ENCODE measurements at regions not wholly inside any gene's neighbourhood (a gene's known extent, or its start where the extent isn't known, plus 50 kb on each side); places are given as distances from the start of the nearest gene placed in this dataset.

- TF ChIP-seq EP300 (IDR thresholded peaks at IDR 0.05; ENCODE audit: borderline replicate concordance) = no peak
- no peak for TF ChIP-seq RAD21 (IDR thresholded peaks at IDR 0.05; ENCODE audit: low read depth)
- TF ChIP-seq ZBTB7A (IDR thresholded peaks at IDR 0.05; ENCODE audit: low read depth) = no peak
- no peak for TF ChIP-seq YY1 (IDR thresholded peaks at IDR 0.05; ENCODE audit: low read depth)
- no peak for TF ChIP-seq CEBPB (IDR thresholded peaks at IDR 0.05)
- no peak for TF ChIP-seq REST (IDR thresholded peaks at IDR 0.05; ENCODE audit: low read depth)
- TF ChIP-seq USF1 (IDR thresholded peaks at IDR 0.05) = no peak
- no peak for TF ChIP-seq CREB1 (IDR thresholded peaks at IDR 0.05; ENCODE audit: low read depth)
- no peak for TF ChIP-seq EGR1 (IDR thresholded peaks at IDR 0.05)
These were observed 65.5 kb upstream of the TNC start for GRCh38 chr9:115183436-115183835.
